Retinal pigment epithelial cell (primary cell): ENCODE measurements at regions not wholly inside any gene's neighbourhood (a gene's known extent, or its start where the extent isn't known, plus 50 kb on each side); places are given as distances from the start of the nearest gene placed in this dataset.
A peak's percentile ranks its signal among the peaks of the same experiment; 100 is the strongest.

ENCODE experiments used
- DNase-seq: peaks from one replicate; pipeline ENCODE4 v3.0.0-alpha.2; 2010; ENCODE audit warnings: low read depth
- H3K4me3 ChIP-seq: 2 replicates; pipeline ENCODE4 v1.5.1; 2011; ENCODE audit warnings: mild to moderate bottlenecking, low read length, control low read depth, moderate library complexity
- CTCF ChIP-seq: conservative IDR thresholded peaks from 2 replicates; pipeline ENCODE4 v1.5.1; 2011; ENCODE audit warnings: low read depth, low read length, control low read depth, inconsistent platforms

GRCh38 chr11:129681344-129682114 lies 134.1 kb upstream of the TMEM45B start:
- DNase-seq: no peak
- H3K4me3 ChIP-seq: no peak overlapping the region
- TF ChIP-seq CTCF: no peak

GRCh38 chr11:129686269-129686668 lies 129.4 kb upstream of the TMEM45B start:
- H3K4me3 ChIP-seq: no peak overlapping the region
- DNase-seq: no peak
- TF ChIP-seq CTCF: no peak

- H3K4me3 ChIP-seq: no peak overlapping the region
Observed at GRCh38 chr11:129691142-129691541, 124.5 kb upstream of the TMEM45B start.

GRCh38 chr11:129694538-129694937 lies 121.1 kb upstream of the TMEM45B start:
- no peak overlapping the region for H3K4me3 ChIP-seq
- no peak for DNase-seq
- TF ChIP-seq CTCF: peak; percentile 25

More at GRCh38 chr11:129691142-129691541, 124.5 kb upstream of the TMEM45B start:
- TF ChIP-seq CTCF: no peak
- no peak for DNase-seq

- no peak overlapping the region for H3K4me3 ChIP-seq
- no peak for TF ChIP-seq CTCF
- no peak for DNase-seq
Observed at GRCh38 chr11:129694966-129695365, 120.7 kb upstream of the TMEM45B start.

GRCh38 chr11:129695571-129696308 lies 119.9 kb upstream of the TMEM45B start:
- peak; percentile 17 for DNase-seq
- TF ChIP-seq CTCF: peak; percentile 83
- peak overlapping the region; percentile 45 for H3K4me3 ChIP-seq
